OCI-LY7 (cell line): ENCODE measurements at regions not wholly inside any gene's neighbourhood (a gene's known extent, or its start where the extent isn't known, plus 50 kb on each side); places are given as distances from the start of the nearest gene placed in this dataset.

Experiments
- BruUV-seq: library from RNA; stranded (reverse); fragments of 400-500 nt; replicated peaks from 2 replicates; lab custom pipeline; 2021; lab: Mats Ljungman, UMichigan
- CTCF ChIA-PET: fragments of 300-600 bp; sonication (Branson Sonifier 250); formaldehyde crosslinking; loops from one replicate; lab custom pipeline; 2022; ENCODE audit warnings: antibody characterized with exemption; ENCODE audit not compliant: unreplicated experiment; lab: Charles Lee
- POLR2A ChIA-PET: fragments of 300-600 bp; sonication (Branson Sonifier 250); formaldehyde crosslinking; loops from one replicate; lab custom pipeline; 2022; ENCODE audit warnings: antibody characterized with exemption; lab: Charles Lee
- DNase-seq: peaks from one replicate; pipeline ENCODE4 v3.0.0-alpha.2; 2015; ENCODE audit warnings: low spot score
- H2AFZ ChIP-seq: fragments of 200-600 bp; sonication (generic), shearing (Covaris generic); 2 replicates; pipeline ENCODE4 v1.6.1; 2014; ENCODE audit warnings: mild to moderate bottlenecking, antibody characterized with exemption, low read length, moderate library complexity
- H3K27ac ChIP-seq: fragments of 200-600 bp; sonication (generic); 2 replicates; pipeline ENCODE4 v1.5.1; 2014; ENCODE audit warnings: mixed run types, low read depth, mild to moderate bottlenecking, moderate library complexity, low read length, inconsistent platforms; ENCODE audit not compliant: poor library complexity, severe bottlenecking
- H3K36me3 ChIP-seq: fragments of 200-600 bp; sonication (generic); 2 replicates; pipeline ENCODE4 v1.6.1; 2014; ENCODE audit warnings: mild to moderate bottlenecking, antibody characterized with exemption, low read length, moderate library complexity, mixed read lengths; ENCODE audit not compliant: insufficient read depth
- H3K4me1 ChIP-seq: fragments of 200-600 bp; sonication (generic); 2 replicates; pipeline ENCODE4 v1.5.1; 2014; ENCODE audit warnings: mild to moderate bottlenecking, low read length; ENCODE audit not compliant: insufficient read depth, poor library complexity, severe bottlenecking
- H3K4me2 ChIP-seq: fragments of 200-600 bp; sonication (generic); 2 replicates; pipeline ENCODE4 v1.6.1; 2014; ENCODE audit warnings: mild to moderate bottlenecking, low read length
- H3K4me3 ChIP-seq: fragments of 200-600 bp; sonication (generic); 2 replicates; pipeline ENCODE4 v1.5.1; 2014; ENCODE audit warnings: mild to moderate bottlenecking, low read depth, low read length; ENCODE audit not compliant: poor library complexity, severe bottlenecking
- H3K79me2 ChIP-seq: fragments of 200-600 bp; sonication (generic); 2 replicates; pipeline ENCODE4 v1.6.1; 2016; ENCODE audit warnings: low read depth, mild to moderate bottlenecking, low read length, moderate library complexity, mixed read lengths; ENCODE audit not compliant: insufficient read depth
- H3K9me2 ChIP-seq: fragments of 200-600 bp; sonication (generic); 2 replicates; pipeline ENCODE4 v1.6.1; 2016; ENCODE audit warnings: mild to moderate bottlenecking, low read length, mixed read lengths; ENCODE audit not compliant: insufficient read depth
- H3K9me3 ChIP-seq: fragments of 200-600 bp; sonication (generic); 2 replicates; pipeline ENCODE4 v1.6.1; 2014; ENCODE audit warnings: mild to moderate bottlenecking, mixed run types, low read length, mixed read lengths
- H4K20me1 ChIP-seq: fragments of 200-600 bp; sonication (generic); 2 replicates; pipeline ENCODE4 v1.6.1; 2014; ENCODE audit warnings: mild to moderate bottlenecking, antibody characterized with exemption, low read length, moderate library complexity, mixed read lengths; ENCODE audit not compliant: insufficient read depth
- CTCF ChIP-seq: fragments of 200-600 bp; sonication (generic); conservative IDR thresholded peaks from 2 replicates; pipeline ENCODE4 v1.5.1; 2014; ENCODE audit warnings: mild to moderate bottlenecking, antibody characterized with exemption, low read length, moderate library complexity, mixed read lengths
- EZH2phosphoT487 ChIP-seq: fragments of 200-600 bp; sonication (generic); IDR thresholded peaks from 2 replicates; pipeline ENCODE4 v1.6.1; 2018; ENCODE audit warnings: low read depth, borderline replicate concordance, mild to moderate bottlenecking, mixed run types, antibody characterized with exemption, low read length, moderate library complexity, mixed read lengths
- intact Hi-C: fragments of 100-400 bp; cut with micrococcal nuclease; formaldehyde crosslinking; loops from one replicate; pipeline ENCODE4 v1.10.0; 2022; ENCODE audit not compliant: unreplicated experiment

- no peak overlapping the region for H3K27ac ChIP-seq
- no peaks in the 10 kb centered on the region for H3K4me1 ChIP-seq
- no peak overlapping the region for H3K4me2 ChIP-seq
- H3K9me2 ChIP-seq = no peaks in the 10 kb centered on the region
- H3K4me3 ChIP-seq = no peak overlapping the region
- H3K79me2 ChIP-seq = no peaks in the 10 kb centered on the region
- no peaks in the 10 kb centered on the region for H3K9me3 ChIP-seq
- no peak overlapping the region for H2AFZ ChIP-seq
- no peaks in the 10 kb centered on the region for H4K20me1 ChIP-seq
- DNase-seq = no peak
- ChIA-PET CTCF (no interaction called here), POLR2A (no interaction called here)
- intact Hi-C loops = no loop called here
- H3K36me3 ChIP-seq = no peaks in the 10 kb centered on the region
- BruUV-seq = no TSS peak
- TF ChIP-seq CTCF = no peak
- TF ChIP-seq EZH2phosphoT487 = no peak
Observed at GRCh38 chr7:428927-429827, 90.5 kb downstream of the PDGFA start.

DNA sequence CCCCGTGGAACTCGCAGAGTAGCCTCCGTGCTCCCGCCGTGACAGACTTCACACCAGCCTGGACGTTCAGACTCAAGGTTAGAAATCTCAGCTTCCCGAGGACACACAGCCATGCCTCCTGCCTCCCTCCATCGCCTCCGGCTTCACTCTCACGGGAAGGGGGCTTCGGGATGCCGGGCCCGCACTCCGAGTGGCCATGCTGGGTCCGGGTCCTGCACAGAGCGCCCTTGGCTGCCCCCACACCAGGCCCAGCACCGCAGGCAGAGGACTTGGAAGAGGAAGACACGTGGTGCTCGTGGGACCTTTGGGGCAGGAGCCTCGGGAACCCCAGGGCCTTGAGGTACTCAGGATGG, 89.8 kb downstream of the PDGFA start:
- no peaks in the 10 kb centered on the region for H4K20me1 ChIP-seq
- no peak for DNase-seq
- no peaks in the 10 kb centered on the region for H3K9me2 ChIP-seq
- H3K27ac ChIP-seq = no peak overlapping the region
- POLR2A ChIA-PET = no interaction called here
- no peaks in the 10 kb centered on the region for H3K79me2 ChIP-seq
- BruUV-seq = no TSS peak
- no peak overlapping the region for H2AFZ ChIP-seq
- intact Hi-C loops = no loop called here
- no peaks in the 10 kb centered on the region for H3K4me1 ChIP-seq
- TF ChIP-seq CTCF (no peak), EZH2phosphoT487 (no peak)
- H3K4me2 ChIP-seq = no peak overlapping the region
- H3K36me3 ChIP-seq = no peaks in the 10 kb centered on the region
- CTCF ChIA-PET = no interaction called here
- no peak overlapping the region for H3K4me3 ChIP-seq
- H3K9me3 ChIP-seq = no peaks in the 10 kb centered on the region

GRCh38 chr7:431041-431440, 88.6 kb downstream of the PDGFA start:
- no TSS peak for BruUV-seq
- Histone ChIP-seq H2AFZ (no peak overlapping the region), H4K20me1 (no peaks in the 10 kb centered on the region), H3K79me2 (no peaks in the 10 kb centered on the region), H3K27ac (no peak overlapping the region), H3K4me1 (no peaks in the 10 kb centered on the region), H3K9me3 (no peaks in the 10 kb centered on the region), H3K4me3 (no peak overlapping the region), H3K36me3 (no peaks in the 10 kb centered on the region), H3K4me2 (no peak overlapping the region), H3K9me2 (no peaks in the 10 kb centered on the region)
- CTCF ChIA-PET = no interaction called here
- POLR2A ChIA-PET = no interaction called here
- intact Hi-C loops = no loop called here
- no peak for TF ChIP-seq CTCF
- no peak for TF ChIP-seq EZH2phosphoT487
- DNase-seq = no peak
